OCI-LY7 (cell line): ENCODE measurements at regions not wholly inside any gene's neighbourhood (a gene's known extent, or its start where the extent isn't known, plus 50 kb on each side); places are given as distances from the start of the nearest gene placed in this dataset.

ENCODE experiments used
- EZH2phosphoT487 ChIP-seq: fragments of 200-600 bp; sonication (generic); IDR thresholded peaks from 2 replicates; pipeline ENCODE4 v1.6.1; 2018; ENCODE audit warnings: low read depth, borderline replicate concordance, mild to moderate bottlenecking, mixed run types, antibody characterized with exemption, low read length, moderate library complexity, mixed read lengths
- TF ChIP-seq, protein P1 (sequence below): fragments of 200-600 bp; sonication (generic); conservative IDR thresholded peaks from 2 replicates; pipeline ENCODE4 v1.5.1; 2014; ENCODE audit warnings: mild to moderate bottlenecking, antibody characterized with exemption, low read length, moderate library complexity, mixed read lengths

GRCh38 chr2:145992572-145992971 is 1472.7 kb upstream of the ZEB2 start:
- TF ChIP-seq, protein P1, sequence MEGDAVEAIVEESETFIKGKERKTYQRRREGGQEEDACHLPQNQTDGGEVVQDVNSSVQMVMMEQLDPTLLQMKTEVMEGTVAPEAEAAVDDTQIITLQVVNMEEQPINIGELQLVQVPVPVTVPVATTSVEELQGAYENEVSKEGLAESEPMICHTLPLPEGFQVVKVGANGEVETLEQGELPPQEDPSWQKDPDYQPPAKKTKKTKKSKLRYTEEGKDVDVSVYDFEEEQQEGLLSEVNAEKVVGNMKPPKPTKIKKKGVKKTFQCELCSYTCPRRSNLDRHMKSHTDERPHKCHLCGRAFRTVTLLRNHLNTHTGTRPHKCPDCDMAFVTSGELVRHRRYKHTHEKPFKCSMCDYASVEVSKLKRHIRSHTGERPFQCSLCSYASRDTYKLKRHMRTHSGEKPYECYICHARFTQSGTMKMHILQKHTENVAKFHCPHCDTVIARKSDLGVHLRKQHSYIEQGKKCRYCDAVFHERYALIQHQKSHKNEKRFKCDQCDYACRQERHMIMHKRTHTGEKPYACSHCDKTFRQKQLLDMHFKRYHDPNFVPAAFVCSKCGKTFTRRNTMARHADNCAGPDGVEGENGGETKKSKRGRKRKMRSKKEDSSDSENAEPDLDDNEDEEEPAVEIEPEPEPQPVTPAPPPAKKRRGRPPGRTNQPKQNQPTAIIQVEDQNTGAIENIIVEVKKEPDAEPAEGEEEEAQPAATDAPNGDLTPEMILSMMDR = no peak
- TF ChIP-seq EZH2phosphoT487 = no peak
